Stomach (tissue), 4 donors: ENCODE measurements at regions not wholly inside any gene's neighbourhood (a gene's known extent, or its start where the extent isn't known, plus 50 kb on each side); places are given as distances from the start of the nearest gene placed in this dataset.

Experiments
- CTCF ChIP-seq, 7 experiments: fragments of 450-650 bp in 4 of 7; fragments of 200-600 bp in 3 of 7; sonication (generic) in 3 of 7; IDR thresholded peaks; one replicate each; pipeline ENCODE4 v1.5.1; 2016 to 2019; ENCODE audit warnings: antibody characterized with exemption in 7 of 7, control low read depth in 2 of 7, mild to moderate bottlenecking in 1 of 7
- EP300 ChIP-seq: sonication (generic); formaldehyde crosslinking; IDR thresholded peaks from one replicate; pipeline ENCODE4 v1.6.1; 2017; ENCODE audit warnings: antibody characterized with exemption
- POLR2AphosphoS5 ChIP-seq, 3 donors: sonication (generic); formaldehyde crosslinking; IDR thresholded peaks; one replicate each; pipeline ENCODE4 v1.6.1; 2016; ENCODE audit warnings: antibody characterized with exemption in 3 of 3

DNA sequence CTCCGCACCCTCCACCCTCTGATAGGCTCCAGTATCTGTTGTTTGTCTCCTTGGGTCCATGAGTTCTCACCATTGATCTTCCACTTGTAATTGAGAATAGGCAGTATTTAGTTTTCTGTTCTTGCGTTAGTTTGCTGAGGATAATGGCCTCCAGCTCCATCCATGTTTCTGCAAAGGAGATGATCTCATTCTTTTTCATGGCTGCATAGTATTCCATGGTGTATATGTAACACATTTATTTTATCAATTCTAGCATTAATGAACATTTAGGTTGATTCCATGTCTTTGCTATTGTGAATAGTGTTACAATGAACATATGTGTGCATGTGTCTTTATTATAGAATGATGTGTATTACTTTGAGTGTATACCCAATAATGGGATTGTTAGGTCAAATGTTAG is 814.6 kb upstream of the FRG1 start:
- TF ChIP-seq CTCF (IDR thresholded peaks at IDR 0.05) (no peak), POLR2AphosphoS5 (IDR thresholded peaks at IDR 0.05) (no peak), EP300 (no peak)
